IMR-90 (cell line): ENCODE measurements at regions not wholly inside any gene's neighbourhood (a gene's known extent, or its start where the extent isn't known, plus 50 kb on each side); places are given as distances from the start of the nearest gene placed in this dataset.

Experiments used
- ATAC-seq: fragments of 200-7000 bp; cut with Tn5 transposase; 2 replicates; pipeline ENCODE4 v1.9.1; 2020; ENCODE audit warnings: low read depth, mild to moderate bottlenecking, moderate library complexity
- BruUV-seq: library from RNA; stranded (reverse); fragments of 400-500 nt; replicated peaks from 2 replicates; lab custom pipeline; 2021; lab: Mats Ljungman, UMichigan
- CTCF ChIA-PET: fragments of 300-600 bp; formaldehyde crosslinking; extraction: SDS; loops from one replicate; lab custom pipeline; 2021; ENCODE audit warnings: antibody characterized with exemption; lab: Yijun Ruan, JAX
- POLR2A ChIA-PET: fragments of 300-600 bp; sonication (Branson Sonifier 250); formaldehyde crosslinking; loops from one replicate; lab custom pipeline; 2022; ENCODE audit warnings: antibody characterized with exemption; ENCODE audit not compliant: unreplicated experiment; lab: Charles Lee
- DNase-seq: peaks from one replicate; pipeline ENCODE4 v3.0.0; 2013
- H2AFZ ChIP-seq: replicated peaks from 2 replicates; pipeline ENCODE3; 2013; ENCODE audit warnings: low read length, mild to moderate bottlenecking; ENCODE audit not compliant: poor library complexity
- H2AK5ac ChIP-seq: 2 replicates; pipeline ENCODE4 v1.6.1; 2013; ENCODE audit warnings: low read depth, low read length, inconsistent platforms
- H2AK9ac ChIP-seq: replicated peaks from 2 replicates; pipeline ENCODE3; 2013; ENCODE audit warnings: mild to moderate bottlenecking, low read depth, low read length, moderate library complexity; ENCODE audit not compliant: poor library complexity
- H2BK120ac ChIP-seq: 2 replicates; pipeline ENCODE4 v1.6.1; 2013; ENCODE audit warnings: low read depth, low read length, inconsistent platforms
- H2BK15ac ChIP-seq: 3 replicates; pipeline ENCODE4 v1.6.1; 2013; ENCODE audit warnings: low read depth, low read length, inconsistent platforms
- H2BK20ac ChIP-seq: 2 replicates; pipeline ENCODE4 v1.6.1; 2013; ENCODE audit warnings: low read depth, mild to moderate bottlenecking, inconsistent platforms, low read length, moderate library complexity
- H2BK5ac ChIP-seq: 2 replicates; pipeline ENCODE4 v1.6.1; 2013; ENCODE audit warnings: mild to moderate bottlenecking, low read depth, low read length, inconsistent platforms; ENCODE audit not compliant: poor library complexity, severe bottlenecking
- H3K14ac ChIP-seq: replicated peaks from 2 replicates; pipeline ENCODE4 v1.6.1; 2013; ENCODE audit warnings: low read depth, low read length, inconsistent platforms
- H3K18ac ChIP-seq: 2 replicates; pipeline ENCODE4 v1.6.1; 2013; ENCODE audit warnings: low read depth, low read length, control low read depth
- H3K23ac ChIP-seq: 2 replicates; pipeline ENCODE4 v1.6.1; 2013; ENCODE audit warnings: low read depth, low read length, inconsistent platforms
- H3K27ac ChIP-seq: 2 replicates; pipeline ENCODE4 v1.5.1; 2013; ENCODE audit warnings: mild to moderate bottlenecking, control low read depth, low read length; ENCODE audit not compliant: insufficient read depth
- H3K27me3 ChIP-seq: 2 replicates; pipeline ENCODE4 v1.6.1; 2013; ENCODE audit warnings: low read length; ENCODE audit not compliant: control insufficient read depth, insufficient read depth
- H3K36me3 ChIP-seq: 2 replicates; pipeline ENCODE4 v1.6.1; 2013; ENCODE audit warnings: low read length, mixed read lengths; ENCODE audit not compliant: control insufficient read depth, insufficient read depth
- H3K4ac ChIP-seq: 2 replicates; pipeline ENCODE4 v1.6.1; 2013; ENCODE audit warnings: low read depth, low read length, inconsistent platforms
- H3K4me1 ChIP-seq: 2 replicates; pipeline ENCODE4 v1.6.1; 2013; ENCODE audit warnings: low read length, mixed read lengths; ENCODE audit not compliant: control insufficient read depth, insufficient read depth
- H3K4me2 ChIP-seq: 2 replicates; pipeline ENCODE4 v1.6.1; 2013; ENCODE audit warnings: low read depth, mild to moderate bottlenecking, control low read depth, low read length, moderate library complexity
- H3K4me3 ChIP-seq: 2 replicates; pipeline ENCODE4 v1.5.1; 2013; ENCODE audit warnings: low read depth, mild to moderate bottlenecking, control low read depth, low read length, moderate library complexity; ENCODE audit not compliant: insufficient read depth
- H3K56ac ChIP-seq: 2 replicates; pipeline ENCODE4 v1.6.1; 2013; ENCODE audit warnings: low read length, inconsistent platforms; ENCODE audit not compliant: insufficient read depth; ENCODE audit errors: extremely low read depth
- H3K79me1 ChIP-seq, 2 experiments: 2 replicates each; pipeline ENCODE4 v1.6.1; 2013; ENCODE audit warnings: low read length in 2 of 2, inconsistent platforms in 1 of 2, low read depth in 1 of 2
- H3K9ac ChIP-seq: 2 replicates; pipeline ENCODE4 v1.6.1; 2013; ENCODE audit warnings: low read depth, low read length, control low read depth
- H3K9me1 ChIP-seq: 2 replicates; pipeline ENCODE4 v1.6.1; 2013; ENCODE audit warnings: low read length, inconsistent platforms; ENCODE audit not compliant: insufficient read depth
- H3K9me3 ChIP-seq: 2 replicates; pipeline ENCODE4 v1.6.1; 2013; ENCODE audit warnings: low read length; ENCODE audit not compliant: control insufficient read depth, insufficient read depth
- H4K20me1 ChIP-seq: 2 replicates; pipeline ENCODE4 v1.6.1; 2013; ENCODE audit warnings: low read length, inconsistent platforms; ENCODE audit not compliant: insufficient read depth
- H4K5ac ChIP-seq: 2 replicates; pipeline ENCODE4 v1.6.1; 2013; ENCODE audit warnings: mild to moderate bottlenecking, low read depth, low read length, control low read depth
- H4K8ac ChIP-seq, 2 experiments: 2 replicates each; pipeline ENCODE4 v1.6.1; 2013; ENCODE audit warnings: low read depth in 2 of 2, low read length in 2 of 2, control low read depth in 1 of 2, inconsistent platforms in 1 of 2
- H4K91ac ChIP-seq: 2 replicates; pipeline ENCODE4 v1.6.1; 2013; ENCODE audit warnings: low read depth, low read length, inconsistent platforms; ENCODE audit not compliant: insufficient read depth
- CTCF ChIP-seq: conservative IDR thresholded peaks from 2 replicates; pipeline ENCODE4 v1.5.1; 2012; ENCODE audit warnings: mild to moderate bottlenecking, low read depth, low read length, improper control_type of control experiment
- WGBS, 2 experiments: methylation state at CpG; one replicate each; pipeline versions ENCODE4 v1.1.5 to v1.1.7; 2013; ENCODE audit warnings: missing lambda C conversion rate in 2 of 2; ENCODE audit not compliant: insufficient read length in 1 of 2; ENCODE audit errors: extremely low coverage in 2 of 2; 5-methylcytosine and 5-hydroxymethylcytosine counted together
- dilution Hi-C: fragments of 300-500 bp; cut with HindIII; formaldehyde crosslinking; loops from one replicate; pipeline ENCODE4 v1.14.3; 2018; ENCODE audit warnings: low sequenced_read_pairs; ENCODE audit not compliant: unreplicated experiment
- in situ Hi-C: fragments of 300-500 bp; cut with MboI; formaldehyde crosslinking; loops from 3 replicates; pipeline ENCODE4 v1.14.3; 2019; ENCODE audit warnings: low sequenced_read_pairs, inconsistent platforms, mixed read lengths
- intact Hi-C: fragments of 100-400 bp; cut with micrococcal nuclease; formaldehyde crosslinking; loops from 2 replicates; pipeline ENCODE4 v1.10.0; 2022

DNA sequence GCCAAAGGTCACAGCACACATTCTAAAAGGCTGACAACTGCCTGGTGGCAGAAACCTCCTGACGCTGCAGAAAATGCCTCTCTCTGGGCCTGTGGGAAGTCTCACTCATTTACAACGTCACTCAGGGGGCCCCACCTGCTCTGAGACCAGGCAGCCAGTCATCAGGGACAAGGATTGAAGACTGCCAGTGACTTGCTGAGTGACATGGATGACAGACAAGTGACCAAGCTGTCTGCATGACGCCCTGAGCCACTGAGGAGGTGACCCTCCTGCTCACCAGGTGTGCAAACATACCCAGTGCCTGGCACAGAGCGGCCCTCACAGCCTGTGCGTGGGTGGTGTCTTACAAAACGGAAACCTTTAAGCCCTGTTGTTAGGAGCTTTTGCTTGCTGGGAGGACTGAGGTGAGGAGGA is 392.4 kb downstream of the TNS1 start:
- Histone ChIP-seq H3K4me1 (no peaks in the 10 kb centered on the region), H3K4ac (no peak overlapping the region), H4K20me1 (no peaks in the 10 kb centered on the region; the same call in 1 of the 2 replicates), H3K9me3 (no peaks in the 10 kb centered on the region), H4K91ac (no peak overlapping the region), H4K5ac (no peak overlapping the region), H2BK15ac (no peak overlapping the region), H3K23ac (no peak overlapping the region), H3K18ac (no peak overlapping the region), H3K27me3 (peaks cover 18% of the 10 kb centered on the region), H3K79me1 (no peaks in the 10 kb centered on the region), H2BK5ac (no peak overlapping the region), H2BK120ac (no peak overlapping the region), H2BK20ac (no peak overlapping the region), H3K4me2 (no peak overlapping the region), H2AK5ac (no peak overlapping the region), H3K56ac (no peak overlapping the region), H2AFZ (no peak overlapping the region), H3K36me3 (no peaks in the 10 kb centered on the region), H3K14ac (no peak overlapping the region), H3K9me1 (no peaks in the 10 kb centered on the region), H3K9ac (no peak overlapping the region), H3K4me3 (no peak overlapping the region), H2AK9ac (no peak overlapping the region), H4K8ac (no peak overlapping the region), H3K27ac (no peak overlapping the region)
- CTCF ChIA-PET = no interaction called here
- in situ Hi-C loops (no loop called here), intact Hi-C loops (no loop called here), dilution Hi-C loops (no loop called here)
- TF ChIP-seq CTCF = no peak
- WGBS, 2 experiments = 58% methylated on average over 4 of the region's 6 CpGs; no CpG with 5 or more reads in 1 of the 2 experiments
- BruUV-seq = no TSS peak
- DNase-seq (no peak), ATAC-seq (no peak)
- POLR2A ChIA-PET = no interaction called here
